ENCODE measurements at regions not wholly inside any gene's neighbourhood (a gene's known extent, or its start where the extent isn't known, plus 50 kb on each side); places are given as distances from the start of the nearest gene placed in this dataset.

DNA sequence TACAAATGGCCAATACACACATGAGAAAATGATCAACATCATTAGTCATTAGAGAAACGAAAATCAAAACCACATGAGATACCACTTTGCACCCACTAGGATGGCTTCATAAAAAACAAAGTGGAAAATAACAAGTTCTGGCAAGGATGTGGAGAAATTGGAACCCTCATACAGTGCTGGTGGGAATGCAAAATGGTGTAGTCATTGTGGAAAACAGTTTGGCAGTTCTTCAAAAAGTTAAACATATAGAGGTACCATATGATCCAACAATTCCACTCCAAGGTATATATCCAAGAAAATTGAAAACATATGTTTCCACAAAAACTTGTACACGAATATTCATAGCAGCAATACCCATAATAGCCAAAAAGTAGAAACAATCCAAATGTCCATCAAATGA is 231.6 kb upstream of the CSF3R start:
- intact Hi-C loops (cut with micrococcal nuclease), result no loop called here
- no CpG with 5 or more reads among the region's 2 CpGs for WGBS (ENCODE audit: insufficient coverage)
- no peak for TF ChIP-seq EZH2 (IDR thresholded peaks at IDR 0.05; ENCODE audit: borderline replicate concordance, insufficient read depth, low read depth, low read length, poor library complexity, severe bottlenecking)
- TF ChIP-seq, protein P1, sequence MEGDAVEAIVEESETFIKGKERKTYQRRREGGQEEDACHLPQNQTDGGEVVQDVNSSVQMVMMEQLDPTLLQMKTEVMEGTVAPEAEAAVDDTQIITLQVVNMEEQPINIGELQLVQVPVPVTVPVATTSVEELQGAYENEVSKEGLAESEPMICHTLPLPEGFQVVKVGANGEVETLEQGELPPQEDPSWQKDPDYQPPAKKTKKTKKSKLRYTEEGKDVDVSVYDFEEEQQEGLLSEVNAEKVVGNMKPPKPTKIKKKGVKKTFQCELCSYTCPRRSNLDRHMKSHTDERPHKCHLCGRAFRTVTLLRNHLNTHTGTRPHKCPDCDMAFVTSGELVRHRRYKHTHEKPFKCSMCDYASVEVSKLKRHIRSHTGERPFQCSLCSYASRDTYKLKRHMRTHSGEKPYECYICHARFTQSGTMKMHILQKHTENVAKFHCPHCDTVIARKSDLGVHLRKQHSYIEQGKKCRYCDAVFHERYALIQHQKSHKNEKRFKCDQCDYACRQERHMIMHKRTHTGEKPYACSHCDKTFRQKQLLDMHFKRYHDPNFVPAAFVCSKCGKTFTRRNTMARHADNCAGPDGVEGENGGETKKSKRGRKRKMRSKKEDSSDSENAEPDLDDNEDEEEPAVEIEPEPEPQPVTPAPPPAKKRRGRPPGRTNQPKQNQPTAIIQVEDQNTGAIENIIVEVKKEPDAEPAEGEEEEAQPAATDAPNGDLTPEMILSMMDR (IDR thresholded peaks at IDR 0.05), result no peak
- no peaks in the 10 kb centered on the region for H3K4me1 ChIP-seq (ENCODE audit: control insufficient read depth in 2 of 2, insufficient read depth in 2 of 2, low read length in 2 of 2)
- H3K4me2 ChIP-seq (replicated peaks; ENCODE audit: low read depth, low read length, poor library complexity, severe bottlenecking), result no peak overlapping the region
- H3K27ac ChIP-seq (ENCODE audit: low read length in 2 of 2), result no peak overlapping the region
- H3K9me3 Mint-ChIP-seq (ENCODE audit: insufficient read depth), result no peaks in the 10 kb centered on the region
- H3K27me3 ChIP-seq (replicated peaks in 1 of 4; ENCODE audit: control extremely low read depth in 1 of 4, control insufficient read depth in 3 of 4, insufficient read depth in 4 of 4, low read length in 3 of 4), result peaks cover 0 to 7% (median 0%) of the 10 kb centered on the region in 4 experiments
- no peaks in the 10 kb centered on the region for H3K36me3 ChIP-seq (replicated peaks in 1 of 2; ENCODE audit: control extremely low read depth in 1 of 2, control insufficient read depth in 1 of 2, extremely low read depth in 1 of 2, insufficient read depth in 2 of 2, low read length in 1 of 2)
- no peak overlapping the region for H3K27ac Mint-ChIP-seq
- no peaks in the 10 kb centered on the region for H3K9me3 ChIP-seq (ENCODE audit: control extremely low read depth in 1 of 3, control insufficient read depth in 2 of 3, insufficient read depth in 1 of 3, low read length in 2 of 3)
- H3K27me3 Mint-ChIP-seq, result peaks cover 48% of the 10 kb centered on the region
- no peak overlapping the region for H3K4me3 ChIP-seq (ENCODE audit: control extremely low read depth in 1 of 5, extremely low read depth in 1 of 5, insufficient read depth in 1 of 5, low read depth in 2 of 5, low read length in 4 of 5)
- H3K4me3 Mint-ChIP-seq, result no peak overlapping the region
- H4K20me1 ChIP-seq (ENCODE audit: control insufficient read depth, insufficient read depth, low read length, poor library complexity, severe bottlenecking), result no peaks in the 10 kb centered on the region
- no peak for ATAC-seq (ENCODE audit: low read depth)
- no peak for DNase-seq
- H3K4me1 Mint-ChIP-seq, result no peaks in the 10 kb centered on the region
- CTCF ChIA-PET, result no interaction called here
- POLR2A ChIA-PET, result no interaction called here
- no peaks in the 10 kb centered on the region for H3K79me2 ChIP-seq (ENCODE audit: control insufficient read depth, insufficient read depth, low read length)
- H3K9ac ChIP-seq (ENCODE audit: low read length), result no peak overlapping the region
- H2AFZ ChIP-seq (ENCODE audit: insufficient read depth, low read depth, low read length, poor library complexity, severe bottlenecking), result no peak overlapping the region

DNA sequence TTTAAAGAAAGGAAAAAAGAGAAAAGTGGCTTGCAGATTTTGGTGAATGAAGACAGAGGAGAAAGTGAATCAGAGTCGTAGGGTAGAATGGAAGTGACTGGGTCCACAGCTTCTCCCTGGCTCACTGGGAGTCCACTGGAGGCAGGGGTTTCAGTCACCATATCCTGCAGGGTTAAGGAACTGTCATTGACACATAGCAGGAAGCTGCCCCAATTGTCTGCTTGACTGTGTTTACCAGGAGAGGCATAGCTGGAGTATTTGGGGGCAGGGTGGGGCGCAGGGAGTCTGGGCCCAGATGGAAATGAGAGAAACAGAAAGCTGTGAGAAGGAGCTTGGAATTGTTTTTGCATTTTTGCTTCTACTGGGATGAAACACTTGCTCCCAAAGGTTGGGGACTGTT is 228.8 kb upstream of the CSF3R start:
- Mint-ChIP-seq H3K27me3 (peaks cover 58% of the 10 kb centered on the region), H3K4me3 (no peak overlapping the region), H3K4me1 (no peaks in the 10 kb centered on the region), H3K27ac (no peak overlapping the region), H3K9me3 (ENCODE audit: insufficient read depth) (no peaks in the 10 kb centered on the region)
- Histone ChIP-seq H3K27ac (ENCODE audit: low read length in 2 of 2) (no peak overlapping the region), H4K20me1 (ENCODE audit: control insufficient read depth, insufficient read depth, low read length, poor library complexity, severe bottlenecking) (no peaks in the 10 kb centered on the region), H3K4me2 (replicated peaks; ENCODE audit: low read depth, low read length, poor library complexity, severe bottlenecking) (no peak overlapping the region), H3K9me3 (ENCODE audit: control extremely low read depth in 1 of 3, control insufficient read depth in 2 of 3, insufficient read depth in 1 of 3, low read length in 2 of 3) (no peaks in the 10 kb centered on the region), H2AFZ (ENCODE audit: insufficient read depth, low read depth, low read length, poor library complexity, severe bottlenecking) (no peak overlapping the region), H3K79me2 (ENCODE audit: control insufficient read depth, insufficient read depth, low read length) (no peaks in the 10 kb centered on the region), H3K4me3 (ENCODE audit: control extremely low read depth in 1 of 5, extremely low read depth in 1 of 5, insufficient read depth in 1 of 5, low read depth in 2 of 5, low read length in 4 of 5) (no peak overlapping the region), H3K27me3 (replicated peaks in 1 of 4; ENCODE audit: control extremely low read depth in 1 of 4, control insufficient read depth in 3 of 4, insufficient read depth in 4 of 4, low read length in 3 of 4) (peaks cover 0 to 10% (median 1%) of the 10 kb centered on the region in 4 experiments), H3K36me3 (replicated peaks in 1 of 2; ENCODE audit: control extremely low read depth in 1 of 2, control insufficient read depth in 1 of 2, extremely low read depth in 1 of 2, insufficient read depth in 2 of 2, low read length in 1 of 2) (no peaks in the 10 kb centered on the region), H3K4me1 (ENCODE audit: control insufficient read depth in 2 of 2, insufficient read depth in 2 of 2, low read length in 2 of 2) (no peaks in the 10 kb centered on the region), H3K9ac (ENCODE audit: low read length) (no peak overlapping the region)
- intact Hi-C loops (cut with micrococcal nuclease), result no loop called here
- WGBS (ENCODE audit: insufficient coverage), result 22% methylated on average over 2 of the region's 2 CpGs
- TF ChIP-seq, protein P1 (IDR thresholded peaks at IDR 0.05), result no peak
- TF ChIP-seq EZH2 (IDR thresholded peaks at IDR 0.05; ENCODE audit: borderline replicate concordance, insufficient read depth, low read depth, low read length, poor library complexity, severe bottlenecking), result no peak
- ATAC-seq (ENCODE audit: low read depth), result no peak
- CTCF ChIA-PET, result no interaction called here
- DNase-seq, result no peak
- POLR2A ChIA-PET, result no interaction called here

Data from B cell (primary cell).